DMS 273 (cell line): ENCODE measurements at regions not wholly inside any gene's neighbourhood (a gene's known extent, or its start where the extent isn't known, plus 50 kb on each side); places are given as distances from the start of the nearest gene placed in this dataset.

Experiments
- DNase-seq: peaks from one replicate; lab custom pipeline; 2025; ENCODE audit not compliant: unreplicated experiment; lab: John Stamatoyannopoulos, UW

- DNase-seq, result no peak
These were observed 1462.1 kb upstream of the CDH9 start for GRCh38 chr5:28500511-28500910.

DNA sequence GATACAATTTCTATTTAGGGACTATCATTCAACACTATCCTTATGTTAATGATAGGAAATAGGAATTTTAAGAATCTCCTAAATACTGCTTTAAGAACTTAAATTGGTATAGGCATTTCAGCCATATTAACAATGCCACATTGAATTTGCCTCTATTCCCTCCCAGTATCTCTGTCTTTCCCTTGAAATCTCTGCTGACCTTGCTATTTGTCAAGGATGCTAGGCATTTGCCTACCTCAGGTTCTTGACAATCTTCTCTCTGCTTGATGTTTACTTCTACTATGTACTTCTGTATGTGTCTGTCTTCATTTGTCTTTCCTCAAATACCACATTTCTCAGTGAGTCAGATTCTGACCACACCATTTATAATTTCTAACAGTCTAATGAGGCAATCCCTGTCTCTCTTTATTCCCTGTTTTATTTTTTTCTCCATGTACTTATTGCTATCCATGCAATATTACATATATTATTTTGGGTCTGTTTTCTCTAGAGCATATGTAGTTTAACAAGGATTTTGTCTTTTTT lies 1461.4 kb upstream of the CDH9 start:
- no peak for DNase-seq

DNA sequence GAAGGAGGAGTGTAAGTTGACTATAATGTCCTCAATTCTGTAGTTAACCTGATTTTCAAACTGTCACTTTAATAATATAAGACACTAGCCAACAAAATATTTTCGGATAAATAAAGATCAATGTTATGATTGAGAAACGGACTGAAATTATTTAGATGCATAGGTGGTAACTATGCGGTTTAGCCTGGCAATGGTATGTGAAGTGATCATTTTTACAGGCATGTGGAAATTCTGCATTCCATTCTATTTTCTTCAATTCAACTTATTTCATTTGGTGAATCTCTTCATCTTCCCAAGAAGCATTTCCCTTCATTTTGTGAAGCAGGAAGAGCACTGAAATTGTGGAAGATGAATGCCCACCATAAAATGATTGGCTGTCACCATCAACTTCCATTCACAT lies 1457.5 kb upstream of the CDH9 start:
- no peak for DNase-seq

GRCh38 chr5:28493456-28493855 lies 1455.1 kb upstream of the CDH9 start:
- DNase-seq, result no peak

- no peak for DNase-seq
These were observed 1450.4 kb upstream of the CDH9 start for GRCh38 chr5:28488752-28489151.

- no peak for DNase-seq
These were observed 1445.1 kb upstream of the CDH9 start for GRCh38 chr5:28483327-28484025.

- DNase-seq, result peak; percentile 42
These were observed 1435.2 kb upstream of the CDH9 start for GRCh38 chr5:28473531-28474107.

GRCh38 chr5:28468166-28468565 lies 1429.8 kb upstream of the CDH9 start:
- no peak for DNase-seq

DNA sequence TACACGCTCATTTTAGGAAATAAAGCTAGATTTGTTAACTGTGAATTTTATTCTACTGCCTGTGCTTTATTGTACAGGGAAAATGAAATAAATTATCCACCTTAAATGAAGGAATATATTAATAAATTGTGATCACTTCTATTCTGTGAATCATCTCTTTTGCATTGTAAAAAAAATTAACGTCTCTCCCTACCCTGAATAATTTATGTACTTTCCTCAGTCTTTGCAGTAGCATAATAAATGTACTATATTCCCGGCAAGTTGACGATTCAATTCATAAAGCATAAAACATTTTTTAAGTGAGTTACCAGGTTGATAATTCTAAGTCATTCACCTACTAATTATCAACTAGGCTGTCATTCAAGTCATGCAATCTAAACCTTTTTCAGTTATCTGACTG lies 1425.3 kb upstream of the CDH9 start:
- DNase-seq, result no peak

GRCh38 chr5:28451483-28451882 lies 1413.1 kb upstream of the CDH9 start:
- no peak for DNase-seq

GRCh38 chr5:28450997-28451396 lies 1412.6 kb upstream of the CDH9 start:
- no peak for DNase-seq

- DNase-seq, result no peak
These were observed 1410.4 kb upstream of the CDH9 start for GRCh38 chr5:28448791-28449190.

GRCh38 chr5:28430565-28431178 lies 1392.3 kb upstream of the CDH9 start:
- no peak for DNase-seq

- no peak for DNase-seq
These were observed 1382.8 kb upstream of the CDH9 start for GRCh38 chr5:28421141-28421540.

GRCh38 chr5:28415791-28416443 lies 1377.5 kb upstream of the CDH9 start:
- no peak for DNase-seq

DNA sequence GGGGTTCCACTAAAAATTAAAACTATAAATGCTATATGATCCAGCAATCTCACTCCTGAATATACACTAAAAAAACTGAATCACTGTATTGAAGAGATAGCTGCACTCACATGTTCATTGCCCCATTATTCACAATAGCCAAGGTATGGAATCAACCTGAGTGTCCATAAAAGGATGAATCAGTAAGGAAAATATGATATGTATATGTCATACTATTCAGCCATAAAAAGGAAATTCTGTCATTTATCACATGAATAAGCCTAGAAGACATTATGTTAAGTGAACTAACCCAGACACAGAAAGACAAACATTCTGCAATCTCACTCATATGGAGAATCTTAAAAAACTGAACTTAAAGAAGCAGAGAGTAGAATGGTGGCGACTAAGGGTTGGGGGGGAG lies 1376.2 kb upstream of the CDH9 start:
- DNase-seq, result no peak

DNA sequence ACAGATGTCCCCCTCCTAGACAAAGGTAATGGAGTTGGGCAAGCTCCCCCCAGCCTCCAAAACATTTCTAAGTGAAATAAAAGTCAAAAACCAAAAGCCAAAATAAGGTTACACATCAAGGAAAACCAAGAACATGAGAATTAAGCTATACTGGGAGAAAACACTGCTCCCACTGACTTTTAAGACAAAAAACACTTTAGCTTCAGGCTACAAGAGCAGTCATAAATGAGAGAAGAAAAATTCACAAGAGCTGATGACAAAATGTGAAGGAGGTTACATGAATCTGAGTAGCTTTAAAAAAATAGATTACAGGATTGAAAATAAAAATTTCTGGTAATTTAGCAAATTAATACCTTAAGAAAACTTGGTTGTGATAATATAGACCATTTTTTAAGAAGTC lies 1370.3 kb upstream of the CDH9 start:
- DNase-seq, result no peak

GRCh38 chr5:28408186-28408585 lies 1369.8 kb upstream of the CDH9 start:
- DNase-seq, result no peak

GRCh38 chr5:28404363-28405071 lies 1366.1 kb upstream of the CDH9 start:
- DNase-seq, result no peak

DNA sequence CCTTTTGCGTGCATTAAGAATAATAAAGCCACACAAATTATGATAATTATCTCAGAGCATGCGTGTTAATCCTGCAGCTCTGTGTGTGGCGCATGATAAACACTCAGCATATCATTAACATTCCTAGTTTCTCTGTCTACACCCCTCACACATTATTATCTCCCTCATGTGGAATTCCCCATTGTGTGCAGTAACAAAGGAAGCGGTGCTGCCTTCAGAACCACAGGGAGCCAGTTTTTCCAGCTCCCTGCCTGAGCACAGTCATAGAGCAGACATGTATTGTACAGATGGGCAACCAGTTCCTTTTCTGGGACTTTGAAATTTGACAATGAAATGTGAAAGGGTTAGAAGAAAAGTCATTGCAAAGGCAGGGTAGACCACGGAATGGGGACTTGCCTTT lies 1365.5 kb upstream of the CDH9 start:
- no peak for DNase-seq

DNA sequence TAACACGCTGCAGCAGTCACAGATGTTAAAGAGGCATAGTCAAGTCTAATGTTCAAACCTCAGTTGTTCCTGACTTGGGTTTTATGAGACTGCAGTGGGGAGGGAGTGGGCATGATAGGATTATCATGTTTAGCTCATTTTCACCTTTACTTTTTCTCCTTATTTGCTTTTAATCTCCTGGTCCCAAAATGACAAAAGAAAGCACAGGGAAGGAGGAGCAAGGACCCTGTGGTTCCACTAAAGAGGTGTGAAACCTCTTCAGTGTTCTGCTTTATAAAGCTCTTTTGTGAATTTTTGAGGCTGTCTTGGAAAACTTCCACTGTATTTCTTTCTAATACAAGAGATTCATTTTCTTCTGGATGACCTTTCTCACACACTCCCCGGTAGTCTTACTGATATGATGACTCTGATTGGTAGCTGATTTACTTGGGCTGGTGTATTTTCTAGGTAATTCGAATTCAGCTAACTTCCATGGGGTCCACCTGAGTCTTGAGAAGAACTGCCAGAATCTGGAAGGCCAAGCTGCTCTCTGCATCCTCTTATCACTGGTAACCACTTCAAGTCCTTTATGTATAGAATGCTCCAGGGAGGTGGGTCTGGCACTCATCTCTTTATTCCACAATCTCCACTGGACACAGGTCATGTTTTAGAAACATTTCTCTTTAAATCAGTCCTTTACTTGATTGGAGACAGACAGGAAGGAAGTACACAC lies 1364.4 kb upstream of the CDH9 start:
- DNase-seq, result no peak
